ENCODE measurements at regions not wholly inside any gene's neighbourhood (a gene's known extent, or its start where the extent isn't known, plus 50 kb on each side); places are given as distances from the start of the nearest gene placed in this dataset.

DNA sequence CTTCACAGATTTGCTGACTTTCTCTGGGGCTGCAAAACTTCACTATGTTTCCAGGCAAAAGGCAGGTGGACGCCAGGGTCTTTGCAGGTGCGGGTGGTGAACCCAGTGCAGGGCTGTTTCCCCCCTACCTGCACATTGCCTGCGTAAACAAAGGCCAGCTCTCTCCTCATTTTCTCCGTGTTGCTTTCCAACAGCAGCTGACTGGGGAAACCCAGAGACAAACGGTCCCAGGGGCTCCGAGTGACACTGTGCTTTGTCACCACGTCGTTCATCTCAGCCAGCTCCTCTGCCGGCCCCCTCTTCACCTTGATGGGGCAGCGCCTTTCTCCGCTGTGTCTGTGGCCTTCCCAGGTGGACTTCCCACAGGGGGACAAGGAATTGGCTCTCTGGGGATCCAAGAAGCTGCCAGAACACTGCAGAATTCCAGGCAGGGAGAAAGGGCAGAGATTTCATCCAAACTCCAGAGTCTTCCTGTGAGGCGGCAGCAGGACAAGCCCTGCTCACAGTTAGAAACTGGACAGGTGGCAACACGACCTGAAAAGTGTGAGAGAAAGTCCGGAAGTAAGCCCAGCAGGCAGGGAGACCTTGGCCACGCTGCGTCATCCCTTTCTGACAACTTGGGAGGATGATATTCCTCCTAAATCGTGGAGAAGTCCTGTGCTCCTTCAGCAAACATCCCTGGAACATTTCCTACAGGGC, 1493.7 kb downstream of the TBC1D22A start:
- TF ChIP-seq EZH2phosphoT487 (IDR thresholded peaks at IDR 0.05; ENCODE audit: borderline replicate concordance): no peak
- TF ChIP-seq, protein P1, sequence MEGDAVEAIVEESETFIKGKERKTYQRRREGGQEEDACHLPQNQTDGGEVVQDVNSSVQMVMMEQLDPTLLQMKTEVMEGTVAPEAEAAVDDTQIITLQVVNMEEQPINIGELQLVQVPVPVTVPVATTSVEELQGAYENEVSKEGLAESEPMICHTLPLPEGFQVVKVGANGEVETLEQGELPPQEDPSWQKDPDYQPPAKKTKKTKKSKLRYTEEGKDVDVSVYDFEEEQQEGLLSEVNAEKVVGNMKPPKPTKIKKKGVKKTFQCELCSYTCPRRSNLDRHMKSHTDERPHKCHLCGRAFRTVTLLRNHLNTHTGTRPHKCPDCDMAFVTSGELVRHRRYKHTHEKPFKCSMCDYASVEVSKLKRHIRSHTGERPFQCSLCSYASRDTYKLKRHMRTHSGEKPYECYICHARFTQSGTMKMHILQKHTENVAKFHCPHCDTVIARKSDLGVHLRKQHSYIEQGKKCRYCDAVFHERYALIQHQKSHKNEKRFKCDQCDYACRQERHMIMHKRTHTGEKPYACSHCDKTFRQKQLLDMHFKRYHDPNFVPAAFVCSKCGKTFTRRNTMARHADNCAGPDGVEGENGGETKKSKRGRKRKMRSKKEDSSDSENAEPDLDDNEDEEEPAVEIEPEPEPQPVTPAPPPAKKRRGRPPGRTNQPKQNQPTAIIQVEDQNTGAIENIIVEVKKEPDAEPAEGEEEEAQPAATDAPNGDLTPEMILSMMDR (conservative IDR thresholded peaks at IDR 0.05; ENCODE audit: low read length): no peak
